Globus pallidus (tissue), 1 donor: ENCODE measurements at regions not wholly inside any gene's neighbourhood (a gene's known extent, or its start where the extent isn't known, plus 50 kb on each side); places are given as distances from the start of the nearest gene placed in this dataset.

Experiments
- DNase-seq: peaks from one replicate; pipeline ENCODE4 v3.0.0-alpha.2; 2015; ENCODE audit warnings: low spot score

DNA sequence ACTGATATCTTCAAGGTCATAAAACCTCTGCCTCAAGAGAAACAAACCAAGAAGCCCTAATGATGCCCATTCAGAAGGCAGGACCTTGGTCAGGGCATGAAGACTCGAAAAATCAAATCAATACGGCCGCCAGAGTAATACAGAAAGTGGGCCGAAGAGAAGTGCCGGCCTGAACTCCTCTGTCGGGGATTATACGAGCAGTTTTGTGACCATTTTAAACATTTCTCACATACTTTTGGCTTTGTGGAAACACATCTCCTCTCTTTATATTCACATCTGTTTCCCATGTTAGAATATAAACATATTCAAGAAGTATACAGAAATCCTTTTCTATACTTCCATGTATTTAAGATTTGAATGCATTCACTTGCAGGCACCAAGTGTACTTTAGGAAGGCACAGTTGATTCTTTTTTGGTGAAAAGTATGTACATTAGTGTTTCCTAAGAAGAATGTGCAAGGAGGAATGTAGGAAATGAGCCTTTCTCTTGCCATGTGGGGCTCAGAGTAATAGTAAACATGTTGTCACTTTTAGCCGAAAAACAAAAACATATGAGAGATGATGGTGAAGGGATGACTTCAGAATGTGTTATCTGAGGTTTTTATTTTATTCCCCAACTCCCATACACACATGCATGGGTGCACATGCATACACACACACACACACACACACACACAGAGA lies 707.9 kb upstream of the ID2 start:
- no peak for DNase-seq

DNA sequence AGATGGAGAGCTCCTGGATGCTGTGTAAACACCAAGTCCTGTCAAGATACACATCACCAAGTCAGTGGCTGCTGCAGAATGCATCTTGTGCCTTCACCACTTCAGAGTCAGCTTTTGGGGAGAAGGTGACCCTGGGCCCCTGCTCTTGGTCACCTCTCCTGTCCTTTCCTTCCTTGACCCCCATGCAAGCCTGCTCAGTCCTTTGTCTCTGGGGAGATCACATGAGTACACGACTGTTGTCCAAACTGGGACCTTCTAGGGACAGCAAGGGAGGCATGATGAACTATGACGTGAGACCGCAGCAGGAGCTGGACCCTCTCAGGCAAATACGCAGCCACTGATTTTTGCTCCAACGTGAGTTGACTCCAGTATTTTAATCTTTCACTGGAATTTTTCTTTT lies 706.9 kb upstream of the ID2 start:
- DNase-seq: no peak

- no peak for DNase-seq
These were observed 705.6 kb upstream of the ID2 start for GRCh38 chr2:7976206-7976605.

DNA sequence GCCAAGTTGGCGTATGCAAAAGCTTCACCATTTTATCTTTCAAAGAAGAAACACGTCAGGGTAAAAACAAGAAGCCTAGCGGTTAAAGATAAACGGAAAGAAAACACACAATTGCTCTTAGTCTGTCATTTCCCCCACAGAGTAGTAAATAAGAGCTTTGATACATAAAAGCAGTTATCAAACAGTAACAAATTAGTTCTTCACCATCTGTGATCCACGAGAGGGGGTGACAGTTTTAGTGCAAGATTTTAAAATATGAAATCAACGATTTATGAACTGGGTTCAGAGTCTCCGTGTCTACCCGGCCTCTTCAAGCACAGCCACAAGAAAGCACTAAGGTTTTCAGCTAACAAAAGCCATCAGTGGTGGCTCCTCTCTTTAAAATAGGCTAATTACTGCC lies 703.9 kb upstream of the ID2 start:
- DNase-seq: no peak

DNA sequence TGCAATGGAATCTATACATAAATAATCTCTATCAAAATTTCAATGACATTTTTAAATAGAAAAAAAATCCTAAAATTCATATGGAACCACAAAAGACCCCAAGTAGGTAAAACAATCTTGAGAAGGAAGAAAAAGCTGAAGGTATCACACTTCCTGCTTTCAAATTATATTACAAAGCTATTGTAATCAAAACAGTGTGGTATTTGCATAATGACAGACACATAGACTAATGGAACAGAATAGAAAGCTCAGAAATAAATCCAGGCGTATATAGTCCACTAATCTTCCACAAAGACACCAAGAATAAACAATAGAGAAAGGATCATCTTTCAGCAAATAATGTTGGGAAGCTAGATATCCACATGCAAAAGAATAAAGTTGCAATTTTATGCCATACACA lies 699.8 kb upstream of the ID2 start:
- DNase-seq: no peak

GRCh38 chr2:7983451-7983850 lies 698.4 kb upstream of the ID2 start:
- no peak for DNase-seq

DNA sequence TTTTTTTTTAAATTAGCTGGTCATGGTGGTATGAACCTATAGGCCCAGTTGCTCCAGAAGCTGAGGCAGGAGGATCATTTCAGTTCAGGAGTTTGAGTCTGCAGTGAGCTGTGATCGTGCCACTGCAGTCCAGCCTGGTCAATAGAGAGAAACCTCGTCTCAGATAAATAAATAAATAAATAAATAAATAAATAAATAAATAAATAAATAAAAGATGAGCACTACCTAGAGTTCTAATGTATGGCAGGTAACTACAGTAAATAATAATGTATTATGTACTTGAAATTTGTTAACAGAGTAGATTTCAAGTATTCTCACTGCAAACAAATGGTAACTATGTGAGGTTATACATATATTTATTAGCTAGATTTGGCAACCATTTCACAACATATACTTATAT lies 697.9 kb upstream of the ID2 start:
- no peak for DNase-seq

DNA sequence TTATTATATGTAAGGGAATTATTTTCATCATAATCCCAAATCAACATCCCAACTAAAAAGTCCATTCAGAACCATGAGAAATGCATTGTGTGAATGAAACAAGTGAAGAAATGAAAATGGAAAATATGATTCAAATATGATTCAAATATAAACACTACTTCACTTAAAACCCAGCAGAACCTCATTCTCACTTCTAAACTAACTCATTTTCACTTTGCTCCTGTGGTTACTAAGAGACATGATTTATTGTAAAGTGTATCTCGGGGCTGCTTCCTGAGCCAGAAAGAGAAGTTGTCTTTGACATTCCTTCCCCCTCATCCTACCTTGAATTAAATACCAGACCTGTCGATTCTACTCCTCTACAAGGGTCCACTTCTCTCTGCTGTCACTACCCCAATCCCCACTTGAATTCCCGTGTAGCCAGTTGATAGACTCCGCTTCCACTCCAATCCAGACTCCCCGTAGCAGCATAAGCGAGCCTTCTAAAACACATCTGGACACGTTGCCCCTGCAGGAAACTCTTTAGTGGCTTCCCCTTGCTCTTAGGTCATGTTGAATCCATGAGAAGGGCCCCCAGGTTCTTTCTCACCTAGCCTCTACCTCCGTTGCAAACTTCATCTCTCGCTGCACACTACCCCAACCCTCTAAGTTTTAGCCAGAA lies 697.0 kb upstream of the ID2 start:
- no peak for DNase-seq

DNA sequence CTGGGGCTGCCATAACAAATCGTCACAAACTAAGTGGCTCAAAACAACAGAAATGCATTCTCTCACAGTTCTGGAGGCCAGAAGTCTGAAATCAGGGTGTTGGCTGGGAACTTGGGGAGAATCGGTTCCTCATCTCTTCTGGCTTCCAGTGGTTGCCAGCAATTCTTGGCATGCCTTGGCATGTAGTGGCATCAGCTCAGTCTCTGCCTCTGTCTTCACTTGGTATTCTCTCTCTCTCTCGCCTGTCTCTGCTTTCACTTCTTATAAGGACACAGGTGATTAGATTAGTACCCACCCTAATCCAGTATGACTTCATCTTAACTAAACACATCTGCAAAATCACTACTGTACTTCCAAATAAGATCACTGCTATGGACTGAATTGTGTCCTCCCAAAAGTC lies 695.4 kb upstream of the ID2 start:
- no peak for DNase-seq

- DNase-seq: no peak
These were observed 693.9 kb upstream of the ID2 start for GRCh38 chr2:7987992-7988391.

GRCh38 chr2:7988440-7988839 lies 693.4 kb upstream of the ID2 start:
- no peak for DNase-seq

GRCh38 chr2:7989823-7990222 lies 692.0 kb upstream of the ID2 start:
- no peak for DNase-seq

GRCh38 chr2:7992612-7993602 lies 688.9 kb upstream of the ID2 start:
- DNase-seq: no peak

DNA sequence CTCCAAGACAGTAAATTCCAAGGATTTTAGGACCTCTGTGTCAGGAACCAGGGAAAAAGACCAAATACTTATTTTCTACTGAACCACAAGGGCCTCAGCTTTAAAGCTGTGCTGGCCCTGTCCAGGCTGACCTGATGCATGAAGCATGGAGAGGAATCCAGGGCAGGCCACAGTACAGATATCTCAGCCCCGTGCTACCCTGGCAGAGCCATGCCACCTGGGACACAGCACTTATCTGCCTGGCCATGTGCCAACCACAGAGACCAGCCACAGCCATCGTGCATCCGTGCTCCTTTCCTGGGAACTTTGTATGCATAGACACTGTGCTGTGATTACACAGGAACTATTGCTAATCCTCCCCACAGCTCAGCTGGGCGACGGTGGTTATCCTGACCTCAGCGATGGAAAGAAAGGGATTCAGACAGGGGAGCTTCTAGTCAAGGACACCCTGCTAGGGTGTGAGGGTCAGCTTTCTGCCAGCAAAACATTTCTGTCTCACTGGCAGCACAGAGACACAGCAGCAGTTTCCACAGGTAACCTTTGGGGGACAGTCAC lies 687.4 kb upstream of the ID2 start:
- no peak for DNase-seq

- DNase-seq: no peak
These were observed 684.6 kb upstream of the ID2 start for GRCh38 chr2:7997279-7997678.

DNA sequence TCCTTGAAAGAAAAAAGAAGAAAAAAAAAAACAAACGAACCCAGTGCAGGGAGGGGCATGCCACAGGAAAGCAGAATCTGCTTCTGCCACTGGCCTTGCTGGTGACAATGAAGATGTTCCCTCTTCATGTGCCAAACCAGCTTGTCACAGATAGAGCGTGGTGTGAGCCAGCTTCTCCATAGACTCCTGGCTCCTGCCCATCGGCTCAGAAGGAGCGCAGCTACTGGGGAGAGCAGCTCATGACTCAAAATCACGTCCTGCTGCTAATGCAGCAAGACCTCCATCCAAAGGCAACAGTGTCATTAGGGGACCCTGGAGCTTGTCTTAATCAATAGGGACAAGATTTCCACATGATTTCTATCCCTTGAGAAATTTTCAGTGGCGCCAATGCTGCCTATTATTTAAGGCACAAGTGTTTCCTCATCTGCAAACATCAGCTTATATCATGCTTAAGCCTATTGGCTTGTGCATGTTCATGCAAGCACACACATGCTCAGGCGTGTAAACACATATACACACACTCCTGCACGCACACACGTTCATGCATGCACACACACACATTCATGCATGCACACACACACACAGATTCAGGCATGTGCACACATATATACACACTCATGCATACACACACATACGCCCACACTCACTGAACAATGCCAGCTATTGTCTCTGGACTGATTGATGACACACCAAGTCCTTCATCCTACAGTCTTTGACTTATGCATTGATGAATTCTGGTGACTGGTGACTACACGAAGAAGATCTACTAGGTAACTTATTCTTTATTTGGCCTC lies 682.0 kb upstream of the ID2 start:
- no peak for DNase-seq

GRCh38 chr2:8000870-8001269 lies 681.0 kb upstream of the ID2 start:
- no peak for DNase-seq

DNA sequence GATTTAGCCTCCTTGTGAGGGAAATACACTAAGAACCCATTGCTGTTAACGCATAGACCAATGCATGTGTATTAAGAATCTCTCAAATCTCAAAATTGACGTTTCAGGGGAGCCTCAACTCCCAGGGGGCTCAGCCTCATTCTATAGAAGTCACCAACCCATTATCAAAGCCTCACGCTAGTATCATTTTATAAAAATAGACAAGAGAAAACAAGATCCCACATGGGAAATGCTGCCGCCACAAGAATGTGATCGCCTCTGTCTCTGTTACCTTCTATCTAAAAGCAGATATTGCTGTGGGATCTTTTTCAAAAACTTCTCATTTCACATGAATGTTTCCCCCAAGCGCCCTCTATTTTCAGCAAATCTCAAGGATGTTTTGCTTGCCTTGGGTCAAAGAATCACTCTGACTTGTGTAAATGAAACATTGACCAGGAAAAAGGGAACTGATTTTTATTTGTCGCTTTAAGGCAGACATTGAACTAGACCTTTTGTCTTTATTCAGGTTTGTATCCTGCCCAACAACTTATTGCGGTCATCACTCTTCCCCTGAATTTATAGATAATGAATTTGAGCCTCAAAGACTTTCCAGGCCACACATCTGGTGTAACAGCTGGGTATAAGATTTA lies 679.0 kb upstream of the ID2 start:
- no peak for DNase-seq

GRCh38 chr2:8003462-8004075 lies 678.3 kb upstream of the ID2 start:
- no peak for DNase-seq

GRCh38 chr2:8004250-8004681 lies 677.6 kb upstream of the ID2 start:
- DNase-seq: no peak

- DNase-seq: no peak
These were observed 675.7 kb upstream of the ID2 start for GRCh38 chr2:8006181-8006580.
